ENCODE measurements at regions not wholly inside any gene's neighbourhood (a gene's known extent, or its start where the extent isn't known, plus 50 kb on each side); places are given as distances from the start of the nearest gene placed in this dataset.

GRCh38 chr12:77610446-77610845, 220.2 kb upstream of the NAV3 start:
- TF ChIP-seq CTCF (conservative IDR thresholded peaks at IDR 0.05) (no peak), ZFX (IDR thresholded peaks at IDR 0.05) (no peak)
